CD4-positive, alpha-beta T cell treated with Interleukin-10 for 1 hour (primary cell): ENCODE measurements at regions not wholly inside any gene's neighbourhood (a gene's known extent, or its start where the extent isn't known, plus 50 kb on each side); places are given as distances from the start of the nearest gene placed in this dataset.
"Not testable (repeated sequence)": the region's sequence is repeated elsewhere in the genome, so short reads cannot be mapped to it uniquely, and the experiment has no call there.

ENCODE experiments used
- DNase-seq: peaks from one replicate; pipeline ENCODE4 v3.0.0-alpha.2; 2020

DNA sequence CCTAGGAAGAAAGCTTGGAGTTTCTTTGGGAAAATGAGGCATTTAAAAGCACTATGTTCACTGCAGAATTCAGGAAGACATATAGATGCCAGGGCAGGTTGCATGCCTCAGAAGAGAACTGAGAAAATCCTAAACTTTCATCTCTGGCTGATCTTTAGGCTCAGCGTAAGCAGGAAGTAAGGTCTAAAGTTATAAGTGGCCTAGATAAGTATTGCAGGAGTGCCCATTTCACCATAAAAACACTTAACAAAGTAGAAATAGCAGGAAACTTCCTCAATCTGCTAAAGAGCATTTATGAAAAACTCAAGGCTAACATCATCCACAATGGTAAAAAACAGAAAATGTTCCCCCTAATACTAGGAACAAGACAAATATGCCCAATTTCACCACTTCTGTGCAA, 320.3 kb downstream of the BMP2 start:
- DNase-seq, result no peak

GRCh38 chr20:7090001-7090400, 322.5 kb downstream of the BMP2 start:
- no peak for DNase-seq

- DNase-seq, result no peak
Measured at GRCh38 chr20:7090811-7091210, 323.3 kb downstream of the BMP2 start.

- no peak for DNase-seq
Measured at GRCh38 chr20:7091655-7092054, 324.2 kb downstream of the BMP2 start.

DNA sequence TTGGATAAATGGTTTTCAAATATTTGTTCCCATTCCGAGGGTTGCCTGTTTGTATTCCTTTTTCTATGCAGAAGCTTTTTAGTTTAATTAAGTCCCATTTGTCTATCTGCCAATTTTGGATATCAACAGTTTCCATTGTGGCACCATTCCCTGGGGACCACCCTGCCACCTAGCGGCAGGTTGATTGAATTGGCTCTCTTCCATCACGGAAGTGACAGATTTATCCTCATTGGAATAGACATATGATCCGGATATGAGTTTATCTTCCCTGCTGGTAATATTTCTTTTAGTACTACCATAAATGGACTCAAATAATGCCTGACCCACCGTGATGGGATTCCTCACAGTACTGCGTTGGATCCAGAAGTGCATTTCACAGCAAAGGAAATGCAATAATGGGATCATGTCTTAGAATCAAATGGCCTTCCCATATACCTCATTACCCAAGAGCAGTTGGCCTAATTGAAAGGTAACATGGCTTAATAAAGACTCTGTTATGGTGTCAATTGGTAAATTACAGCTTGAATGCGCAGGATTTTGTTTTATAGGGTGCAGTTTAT, 327.0 kb downstream of the BMP2 start:
- DNase-seq, result no peak

DNA sequence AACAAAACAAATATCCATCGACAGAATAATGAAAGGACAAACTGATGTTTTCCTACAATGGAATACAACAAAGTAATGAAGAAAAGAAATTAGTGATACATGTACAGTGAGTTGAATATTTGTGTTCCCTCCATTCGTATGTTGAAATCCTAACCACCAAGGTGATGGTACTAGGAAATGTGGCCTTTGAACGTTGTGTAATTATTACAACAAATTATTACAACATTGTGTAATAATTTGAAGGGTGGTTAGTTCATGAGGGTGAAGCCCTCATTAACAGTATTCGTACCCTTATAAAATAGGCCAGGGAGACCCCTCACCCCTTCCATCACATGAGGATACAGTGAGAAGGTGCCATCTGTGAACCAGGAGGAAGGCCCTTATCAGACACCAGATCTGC, 339.4 kb downstream of the BMP2 start:
- no peak for DNase-seq

DNA sequence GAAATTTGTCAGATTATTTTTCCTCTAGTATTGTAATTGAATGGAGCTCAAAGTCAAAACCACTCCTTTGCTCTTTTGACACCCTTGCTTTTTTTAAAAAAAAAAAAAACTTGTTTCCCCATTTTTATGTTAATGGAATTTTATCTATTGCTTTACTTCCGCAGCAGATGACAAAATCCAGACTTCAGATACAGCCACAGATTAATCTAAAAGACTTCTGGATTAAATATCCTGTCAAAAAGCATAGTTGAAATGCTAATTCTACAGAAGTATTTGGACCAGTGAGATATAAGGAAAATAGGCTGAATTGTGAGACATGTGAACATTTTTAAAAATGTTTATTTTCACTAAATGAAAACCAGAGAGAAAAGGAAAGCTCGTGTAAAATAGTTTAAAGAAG, 341.4 kb downstream of the BMP2 start:
- DNase-seq, result no peak

- DNase-seq, result no peak
Measured at GRCh38 chr20:7113577-7114466, 346.3 kb downstream of the BMP2 start.

DNA sequence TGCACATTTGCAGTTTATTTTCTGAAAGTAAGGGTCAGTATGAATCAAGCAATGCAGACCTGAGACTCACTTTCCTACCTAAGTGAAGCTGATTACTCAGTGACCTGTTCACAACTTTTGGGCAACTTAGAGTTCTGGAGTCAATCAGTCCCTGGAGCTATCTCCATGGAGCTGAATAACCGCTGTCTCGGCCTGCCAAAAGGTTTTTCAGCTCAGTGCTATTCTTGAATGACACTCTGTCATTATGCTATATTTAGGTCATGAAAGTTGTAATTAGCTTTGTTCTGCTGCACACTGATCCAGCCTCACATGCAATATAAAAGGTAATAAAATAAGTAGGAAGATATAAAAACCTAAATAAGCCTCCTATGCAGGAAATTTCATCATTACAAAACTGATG, 356.0 kb downstream of the BMP2 start:
- no peak for DNase-seq

GRCh38 chr20:7124120-7124519, 356.6 kb downstream of the BMP2 start:
- DNase-seq, result no peak

DNA sequence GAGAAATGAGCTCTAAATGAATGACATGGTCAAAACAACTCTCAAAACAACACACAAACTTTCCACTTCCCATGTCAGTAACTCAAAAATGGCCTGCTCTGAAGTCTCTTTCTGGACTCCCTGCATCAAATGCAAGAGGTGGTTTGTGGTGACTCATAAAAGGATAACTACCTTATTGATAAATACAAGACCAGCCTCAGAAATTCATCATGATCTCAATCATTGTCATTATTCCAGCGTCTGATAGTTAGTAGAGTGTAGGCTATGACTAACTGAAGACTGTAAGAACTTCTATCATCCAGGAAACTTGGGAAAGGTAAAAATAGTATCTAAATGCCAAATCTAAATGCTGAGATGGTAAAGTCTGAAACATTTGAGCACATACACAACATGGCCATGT, 369.4 kb downstream of the BMP2 start:
- DNase-seq, result no peak

DNA sequence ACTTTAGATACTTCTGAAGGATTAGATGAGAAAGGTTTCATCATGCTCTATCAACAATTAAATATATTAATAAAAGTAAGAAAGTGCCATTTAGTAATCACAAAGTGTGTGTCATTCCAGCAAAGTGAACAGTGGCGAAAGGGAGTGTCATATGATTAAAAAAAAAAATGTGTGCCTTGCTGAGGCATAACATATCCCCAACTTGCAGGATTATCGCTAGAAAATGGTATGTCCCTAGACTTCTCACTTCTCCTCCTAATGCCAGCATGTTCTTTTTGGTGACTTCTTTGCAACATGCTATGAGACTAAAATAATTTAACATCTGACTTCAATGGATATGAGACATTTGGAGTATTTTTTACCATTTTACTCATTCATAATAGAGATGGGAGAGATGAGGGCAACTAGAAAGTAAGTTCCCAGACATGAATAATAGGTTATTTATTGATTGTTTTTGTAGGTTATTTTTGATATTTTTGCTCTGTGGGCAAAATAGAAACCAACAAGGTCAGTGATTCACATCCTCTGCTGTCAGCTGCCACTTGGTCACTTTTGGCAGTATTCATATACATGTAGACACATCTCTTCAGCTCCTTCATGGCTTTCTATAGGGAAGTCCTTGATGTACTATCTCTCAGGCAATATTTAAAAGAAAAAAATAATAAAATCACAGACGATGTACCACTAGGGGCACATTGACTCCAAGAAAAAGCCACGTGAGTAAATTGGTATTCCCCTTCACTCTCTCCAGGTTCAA, 370.1 kb downstream of the BMP2 start:
- DNase-seq, result no peak

- DNase-seq, result no peak
Measured at GRCh38 chr20:7144464-7144863, 377.0 kb downstream of the BMP2 start.

- no peak for DNase-seq
Measured at GRCh38 chr20:7146552-7147219, 379.2 kb downstream of the BMP2 start.

- DNase-seq, result no peak
Measured at GRCh38 chr20:7147220-7147601, 379.7 kb downstream of the BMP2 start.

GRCh38 chr20:7151676-7152470, 384.4 kb downstream of the BMP2 start:
- no peak for DNase-seq

- DNase-seq, result no peak
Measured at GRCh38 chr20:7155282-7155681, 387.8 kb downstream of the BMP2 start.

GRCh38 chr20:7155794-7156193, 388.3 kb downstream of the BMP2 start:
- DNase-seq, result no peak

DNA sequence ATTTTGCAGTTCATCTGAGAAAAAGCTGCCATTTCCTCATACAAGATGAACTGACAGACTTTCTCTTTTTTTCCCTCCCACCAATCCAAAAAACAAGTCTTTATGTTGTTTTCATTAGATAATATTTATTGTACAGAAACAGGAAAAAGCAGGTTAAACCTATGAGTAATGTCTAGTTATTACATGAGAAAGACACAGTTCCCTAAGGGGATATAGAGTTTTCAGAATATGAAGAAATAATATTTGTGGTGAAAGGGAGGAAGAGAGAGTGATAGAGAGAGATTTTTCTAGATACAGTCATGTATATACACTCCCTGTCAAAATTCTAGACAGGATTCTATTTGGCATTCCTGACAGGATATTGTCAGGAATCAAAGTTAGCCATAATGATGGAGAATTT, 392.4 kb downstream of the BMP2 start:
- DNase-seq, result no peak

DNA sequence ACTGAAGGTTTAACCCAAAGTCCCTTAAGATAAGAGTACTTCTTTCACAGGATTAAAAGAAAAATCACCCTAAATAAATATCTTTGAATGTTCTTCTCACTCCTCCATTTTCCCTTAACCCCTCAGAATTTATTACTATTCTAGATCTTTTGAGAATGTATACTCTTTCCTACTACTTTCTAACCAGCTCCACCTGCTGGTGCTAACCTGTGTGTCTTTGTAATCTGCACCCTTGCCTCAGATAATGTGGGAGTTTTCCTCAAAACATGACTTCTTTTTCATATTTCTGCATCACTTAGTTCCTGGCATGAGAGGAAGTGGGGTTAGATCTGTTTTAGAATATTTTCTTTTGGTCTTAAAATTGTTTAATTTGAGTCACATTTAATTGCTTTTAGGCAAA, 394.2 kb downstream of the BMP2 start:
- DNase-seq, result no peak

GRCh38 chr20:7171911-7172310, 404.4 kb downstream of the BMP2 start:
- no peak for DNase-seq

DNA sequence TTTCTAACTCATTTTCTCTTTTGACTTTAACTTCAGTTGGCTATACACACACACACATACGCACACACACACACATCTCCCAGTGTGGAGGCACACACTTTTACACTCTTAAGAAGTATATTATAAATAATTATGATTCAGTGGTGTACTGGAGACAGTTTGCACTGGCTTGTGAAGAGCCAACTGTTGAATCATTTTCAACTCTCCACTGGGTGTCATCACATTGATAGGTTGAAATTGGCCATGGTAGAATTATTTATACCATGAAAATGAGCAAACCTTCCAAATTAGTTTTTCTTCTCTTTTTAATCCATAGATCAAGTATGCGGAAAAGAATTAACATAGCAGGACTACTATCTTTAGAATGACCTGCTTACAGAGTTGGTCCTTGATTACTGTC, 407.1 kb downstream of the BMP2 start:
- no peak for DNase-seq

- DNase-seq, result not testable (repeated sequence)
Measured at GRCh38 chr20:7175827-7176226, 408.3 kb downstream of the BMP2 start.
